SK-N-SH treated with all-trans-retinoic acid at 6 μM for 48 hours (cell line): ENCODE measurements at regions not wholly inside any gene's neighbourhood (a gene's known extent, or its start where the extent isn't known, plus 50 kb on each side); places are given as distances from the start of the nearest gene placed in this dataset.

Experiments used
- ATAC-seq: fragments of 200-7000 bp; cut with Tn5 transposase; 3 replicates; pipeline ENCODE4 v1.9.1; 2020; ENCODE audit warnings: mild to moderate bottlenecking, moderate library complexity
- BACH2 ChIP-seq: fragments of 250-450 bp; sonication (Bioruptor Pico); IDR thresholded peaks from 2 replicates; pipeline ENCODE4 v1.9.0; 2021; ENCODE audit warnings: mild to moderate bottlenecking, borderline replicate concordance
- ISL1 ChIP-seq: fragments of 250-450 bp; sonication (Bioruptor Pico); IDR thresholded peaks from 2 replicates; pipeline ENCODE4 v2.1.2; 2022; ENCODE audit warnings: mild to moderate bottlenecking, moderate library complexity
- OSR1 ChIP-seq: fragments of 250-450 bp; sonication (Bioruptor Pico); IDR thresholded peaks from 2 replicates; pipeline ENCODE4 v1.8.0; 2022; ENCODE audit warnings: moderate library complexity, mild to moderate bottlenecking, inconsistent platforms
- PPARA ChIP-seq: fragments of 250-450 bp; sonication (Bioruptor Pico); IDR thresholded peaks from 2 replicates; pipeline ENCODE4 v1.5.0; 2020; ENCODE audit warnings: mild to moderate bottlenecking, borderline replicate concordance
- SNAI2 ChIP-seq: fragments of 250-450 bp; sonication (Bioruptor Pico); IDR thresholded peaks from 2 replicates; pipeline ENCODE4 v1.5.0; 2020; ENCODE audit warnings: mild to moderate bottlenecking, moderate library complexity
- TCF4 ChIP-seq: fragments of 250-450 bp; sonication (Bioruptor Pico); IDR thresholded peaks from 2 replicates; pipeline ENCODE4 v1.8.0; 2021; ENCODE audit warnings: mild to moderate bottlenecking, moderate library complexity, borderline replicate concordance
- ZC3H10 ChIP-seq: fragments of 250-450 bp; sonication (Bioruptor Pico); IDR thresholded peaks from 2 replicates; pipeline ENCODE4 v1.5.1; 2021; ENCODE audit warnings: mild to moderate bottlenecking, moderate library complexity
- ZFP3 ChIP-seq: fragments of 250-450 bp; sonication (Bioruptor Pico); IDR thresholded peaks from 2 replicates; pipeline ENCODE4 v1.5.0; 2020; ENCODE audit warnings: mild to moderate bottlenecking, moderate library complexity
- ZFP30 ChIP-seq: fragments of 450-650 bp; formaldehyde crosslinking; IDR thresholded peaks from 2 replicates; pipeline ENCODE4 v1.5.0; 2022; ENCODE audit warnings: mild to moderate bottlenecking, moderate library complexity
- ZNF565 ChIP-seq: fragments of 450-650 bp; formaldehyde crosslinking; conservative IDR thresholded peaks from 2 replicates; pipeline ENCODE4 v1.5.0; 2020; ENCODE audit warnings: low read depth, mild to moderate bottlenecking, moderate library complexity
- ZNF70 ChIP-seq: fragments of 450-650 bp; formaldehyde crosslinking; IDR thresholded peaks from 2 replicates; pipeline ENCODE4 v1.5.0; 2020; ENCODE audit warnings: mild to moderate bottlenecking, moderate library complexity
- ZNF8 ChIP-seq: fragments of 450-650 bp; formaldehyde crosslinking; IDR thresholded peaks from 2 replicates; pipeline ENCODE4 v1.5.0; 2020; ENCODE audit warnings: mild to moderate bottlenecking, moderate library complexity
- TF ChIP-seq, protein P1 (sequence below): fragments of 250-450 bp; sonication (Bioruptor Pico); IDR thresholded peaks from 2 replicates; pipeline ENCODE4 v1.8.0; 2021; ENCODE audit warnings: low read depth, mild to moderate bottlenecking, moderate library complexity, borderline replicate concordance
- TF ChIP-seq, protein P2 (sequence below): fragments of 250-450 bp; sonication (Bioruptor Pico); IDR thresholded peaks from 2 replicates; pipeline ENCODE4 v1.5.0; 2020; ENCODE audit warnings: mild to moderate bottlenecking, moderate library complexity
- TF ChIP-seq, protein P3 (sequence below): fragments of 250-450 bp; sonication (Bioruptor Pico); IDR thresholded peaks from 2 replicates; pipeline ENCODE4 v1.5.1; 2020; ENCODE audit warnings: low read depth, mild to moderate bottlenecking, moderate library complexity
- TF ChIP-seq, protein P4 (sequence below): fragments of 250-450 bp; sonication (Bioruptor Pico); IDR thresholded peaks from 2 replicates; pipeline ENCODE4 v1.5.1; 2021; ENCODE audit warnings: mild to moderate bottlenecking, moderate library complexity
- TF ChIP-seq, protein P5 (sequence below): fragments of 250-450 bp; sonication (Bioruptor Pico); IDR thresholded peaks from 2 replicates; pipeline ENCODE4 v1.8.0; 2020; ENCODE audit warnings: mild to moderate bottlenecking, moderate library complexity, borderline replicate concordance

DNA sequence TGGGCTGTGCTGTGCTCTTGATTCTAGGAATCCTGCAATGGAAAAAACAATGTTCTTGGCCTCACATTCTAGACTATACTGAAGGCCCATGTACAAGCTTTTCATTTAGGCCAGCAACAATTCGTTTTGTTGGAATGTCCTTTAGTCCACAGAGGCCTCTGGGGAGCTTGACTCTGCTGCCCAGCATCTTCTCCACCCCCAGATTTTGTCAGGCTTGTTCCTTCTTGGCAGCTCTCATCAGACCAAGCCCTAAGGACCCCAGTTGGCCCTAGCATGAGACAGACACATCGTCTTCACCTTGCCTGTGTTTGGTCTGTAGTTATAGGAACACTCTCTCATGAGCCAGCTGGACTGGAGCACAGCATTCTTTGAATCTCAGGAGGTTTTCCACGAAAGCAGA lies 300.1 kb downstream of the VRK1 start:
- TF ChIP-seq PPARA (CRISPR knock-in tag) (no peak), ISL1 (CRISPR knock-in tag) (no peak), SNAI2 (no peak), ZFP3 (no peak), ZNF70 (no peak), BACH2 (no peak), OSR1 (CRISPR knock-in tag) (no peak)
- TF ChIP-seq, protein P1, sequence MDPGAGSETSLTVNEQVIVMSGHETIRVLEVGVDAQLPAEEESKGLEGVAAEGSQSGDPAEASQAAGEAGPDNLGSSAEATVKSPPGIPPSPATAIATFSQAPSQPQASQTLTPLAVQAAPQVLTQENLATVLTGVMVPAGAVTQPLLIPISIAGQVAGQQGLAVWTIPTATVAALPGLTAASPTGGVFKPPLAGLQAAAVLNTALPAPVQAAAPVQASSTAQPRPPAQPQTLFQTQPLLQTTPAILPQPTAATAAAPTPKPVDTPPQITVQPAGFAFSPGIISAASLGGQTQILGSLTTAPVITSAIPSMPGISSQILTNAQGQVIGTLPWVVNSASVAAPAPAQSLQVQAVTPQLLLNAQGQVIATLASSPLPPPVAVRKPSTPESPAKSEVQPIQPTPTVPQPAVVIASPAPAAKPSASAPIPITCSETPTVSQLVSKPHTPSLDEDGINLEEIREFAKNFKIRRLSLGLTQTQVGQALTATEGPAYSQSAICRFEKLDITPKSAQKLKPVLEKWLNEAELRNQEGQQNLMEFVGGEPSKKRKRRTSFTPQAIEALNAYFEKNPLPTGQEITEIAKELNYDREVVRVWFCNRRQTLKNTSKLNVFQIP = no peak
- ATAC-seq = no peak

DNA sequence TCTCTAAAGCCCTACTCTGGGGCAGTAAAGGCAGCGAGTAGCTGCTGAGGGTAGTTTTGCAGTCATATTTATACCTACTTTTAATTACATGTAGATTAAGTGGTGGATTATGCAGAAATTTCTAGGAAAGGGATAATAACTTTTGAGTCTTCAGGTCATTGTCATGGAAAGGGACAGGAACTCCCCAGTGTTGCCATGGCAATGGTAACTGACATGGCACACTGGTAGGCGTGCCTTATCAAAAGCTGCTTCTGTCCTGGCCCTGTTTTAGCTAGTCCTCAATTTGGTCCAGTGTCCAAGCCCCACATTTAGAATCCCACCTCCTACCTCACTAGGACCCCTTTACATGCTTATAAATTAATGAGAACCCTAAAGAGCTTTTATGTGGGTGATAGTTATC lies 303.1 kb downstream of the VRK1 start:
- ATAC-seq = no peak
- TF ChIP-seq, protein P2, sequence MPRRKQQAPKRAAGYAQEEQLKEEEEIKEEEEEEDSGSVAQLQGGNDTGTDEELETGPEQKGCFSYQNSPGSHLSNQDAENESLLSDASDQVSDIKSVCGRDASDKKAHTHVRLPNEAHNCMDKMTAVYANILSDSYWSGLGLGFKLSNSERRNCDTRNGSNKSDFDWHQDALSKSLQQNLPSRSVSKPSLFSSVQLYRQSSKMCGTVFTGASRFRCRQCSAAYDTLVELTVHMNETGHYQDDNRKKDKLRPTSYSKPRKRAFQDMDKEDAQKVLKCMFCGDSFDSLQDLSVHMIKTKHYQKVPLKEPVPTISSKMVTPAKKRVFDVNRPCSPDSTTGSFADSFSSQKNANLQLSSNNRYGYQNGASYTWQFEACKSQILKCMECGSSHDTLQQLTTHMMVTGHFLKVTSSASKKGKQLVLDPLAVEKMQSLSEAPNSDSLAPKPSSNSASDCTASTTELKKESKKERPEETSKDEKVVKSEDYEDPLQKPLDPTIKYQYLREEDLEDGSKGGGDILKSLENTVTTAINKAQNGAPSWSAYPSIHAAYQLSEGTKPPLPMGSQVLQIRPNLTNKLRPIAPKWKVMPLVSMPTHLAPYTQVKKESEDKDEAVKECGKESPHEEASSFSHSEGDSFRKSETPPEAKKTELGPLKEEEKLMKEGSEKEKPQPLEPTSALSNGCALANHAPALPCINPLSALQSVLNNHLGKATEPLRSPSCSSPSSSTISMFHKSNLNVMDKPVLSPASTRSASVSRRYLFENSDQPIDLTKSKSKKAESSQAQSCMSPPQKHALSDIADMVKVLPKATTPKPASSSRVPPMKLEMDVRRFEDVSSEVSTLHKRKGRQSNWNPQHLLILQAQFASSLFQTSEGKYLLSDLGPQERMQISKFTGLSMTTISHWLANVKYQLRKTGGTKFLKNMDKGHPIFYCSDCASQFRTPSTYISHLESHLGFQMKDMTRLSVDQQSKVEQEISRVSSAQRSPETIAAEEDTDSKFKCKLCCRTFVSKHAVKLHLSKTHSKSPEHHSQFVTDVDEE (CRISPR knock-in tag) = no peak
- TF ChIP-seq TCF4 (CRISPR knock-in tag) (no peak), ZFP30 (no peak), ZNF8 (CRISPR knock-in tag) (no peak)

DNA sequence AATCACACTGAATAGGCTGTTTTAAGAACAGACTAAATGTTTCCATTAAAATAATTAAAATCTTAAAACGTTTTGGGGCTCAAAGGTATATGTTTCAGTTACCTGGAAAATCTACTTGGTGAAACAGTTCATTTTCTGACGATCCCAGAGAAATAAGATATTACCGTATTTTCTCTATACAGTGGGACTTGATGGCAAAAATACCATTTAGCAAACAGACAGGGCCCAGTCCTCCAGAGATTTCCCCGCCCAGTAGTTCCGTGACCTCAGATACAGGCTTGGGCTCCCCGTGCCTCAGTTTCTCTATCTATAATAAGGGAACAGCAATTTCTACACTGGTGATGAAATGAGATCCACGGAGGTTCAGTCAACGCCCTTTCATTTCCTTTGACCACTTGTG lies 304.4 kb downstream of the VRK1 start:
- no peak for ATAC-seq
- TF ChIP-seq, protein P1 = no peak
- TF ChIP-seq, protein P3, sequence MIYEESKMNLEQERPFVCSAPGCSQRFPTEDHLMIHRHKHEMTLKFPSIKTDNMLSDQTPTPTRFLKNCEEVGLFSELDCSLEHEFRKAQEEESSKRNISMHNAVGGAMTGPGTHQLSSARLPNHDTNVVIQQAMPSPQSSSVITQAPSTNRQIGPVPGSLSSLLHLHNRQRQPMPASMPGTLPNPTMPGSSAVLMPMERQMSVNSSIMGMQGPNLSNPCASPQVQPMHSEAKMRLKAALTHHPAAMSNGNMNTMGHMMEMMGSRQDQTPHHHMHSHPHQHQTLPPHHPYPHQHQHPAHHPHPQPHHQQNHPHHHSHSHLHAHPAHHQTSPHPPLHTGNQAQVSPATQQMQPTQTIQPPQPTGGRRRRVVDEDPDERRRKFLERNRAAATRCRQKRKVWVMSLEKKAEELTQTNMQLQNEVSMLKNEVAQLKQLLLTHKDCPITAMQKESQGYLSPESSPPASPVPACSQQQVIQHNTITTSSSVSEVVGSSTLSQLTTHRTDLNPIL (CRISPR knock-in tag) = no peak
- no peak for TF ChIP-seq ZFP3
- TF ChIP-seq, protein P2 (CRISPR knock-in tag) = no peak
- TF ChIP-seq ZC3H10 = no peak
- TF ChIP-seq ISL1 (CRISPR knock-in tag) = no peak
- no peak for TF ChIP-seq OSR1 (CRISPR knock-in tag)
- TF ChIP-seq, protein P4, sequence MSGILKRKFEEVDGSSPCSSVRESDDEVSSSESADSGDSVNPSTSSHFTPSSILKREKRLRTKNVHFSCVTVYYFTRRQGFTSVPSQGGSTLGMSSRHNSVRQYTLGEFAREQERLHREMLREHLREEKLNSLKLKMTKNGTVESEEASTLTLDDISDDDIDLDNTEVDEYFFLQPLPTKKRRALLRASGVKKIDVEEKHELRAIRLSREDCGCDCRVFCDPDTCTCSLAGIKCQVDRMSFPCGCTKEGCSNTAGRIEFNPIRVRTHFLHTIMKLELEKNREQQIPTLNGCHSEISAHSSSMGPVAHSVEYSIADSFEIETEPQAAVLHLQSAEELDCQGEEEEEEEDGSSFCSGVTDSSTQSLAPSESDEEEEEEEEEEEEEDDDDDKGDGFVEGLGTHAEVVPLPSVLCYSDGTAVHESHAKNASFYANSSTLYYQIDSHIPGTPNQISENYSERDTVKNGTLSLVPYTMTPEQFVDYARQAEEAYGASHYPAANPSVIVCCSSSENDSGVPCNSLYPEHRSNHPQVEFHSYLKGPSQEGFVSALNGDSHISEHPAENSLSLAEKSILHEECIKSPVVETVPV (CRISPR knock-in tag) = no peak
- TF ChIP-seq, all 23 proteins: peak for 0

DNA sequence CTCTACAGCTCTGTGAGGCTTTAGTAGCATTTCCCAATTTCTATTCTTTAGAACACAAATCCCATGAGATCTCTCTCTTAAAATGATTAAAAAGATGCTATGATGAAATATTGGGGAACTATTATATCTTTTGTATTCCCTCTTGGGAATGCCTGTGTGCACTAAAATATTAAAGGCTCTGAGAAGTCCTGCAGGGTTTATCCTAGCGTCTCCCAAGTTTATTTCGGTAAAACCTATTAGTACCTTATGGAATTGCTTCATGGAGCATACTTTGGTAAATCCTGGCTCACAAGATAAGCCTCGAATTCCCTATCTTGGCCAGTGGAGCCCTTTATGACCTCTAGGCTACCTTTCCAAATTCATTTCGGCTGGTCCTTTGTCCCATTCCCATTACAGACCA lies 306.8 kb downstream of the VRK1 start:
- ATAC-seq = no peak
- TF ChIP-seq, protein P5, sequence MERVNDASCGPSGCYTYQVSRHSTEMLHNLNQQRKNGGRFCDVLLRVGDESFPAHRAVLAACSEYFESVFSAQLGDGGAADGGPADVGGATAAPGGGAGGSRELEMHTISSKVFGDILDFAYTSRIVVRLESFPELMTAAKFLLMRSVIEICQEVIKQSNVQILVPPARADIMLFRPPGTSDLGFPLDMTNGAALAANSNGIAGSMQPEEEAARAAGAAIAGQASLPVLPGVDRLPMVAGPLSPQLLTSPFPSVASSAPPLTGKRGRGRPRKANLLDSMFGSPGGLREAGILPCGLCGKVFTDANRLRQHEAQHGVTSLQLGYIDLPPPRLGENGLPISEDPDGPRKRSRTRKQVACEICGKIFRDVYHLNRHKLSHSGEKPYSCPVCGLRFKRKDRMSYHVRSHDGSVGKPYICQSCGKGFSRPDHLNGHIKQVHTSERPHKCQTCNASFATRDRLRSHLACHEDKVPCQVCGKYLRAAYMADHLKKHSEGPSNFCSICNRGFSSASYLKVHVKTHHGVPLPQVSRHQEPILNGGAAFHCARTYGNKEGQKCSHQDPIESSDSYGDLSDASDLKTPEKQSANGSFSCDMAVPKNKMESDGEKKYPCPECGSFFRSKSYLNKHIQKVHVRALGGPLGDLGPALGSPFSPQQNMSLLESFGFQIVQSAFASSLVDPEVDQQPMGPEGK (CRISPR knock-in tag) = no peak
- no peak for TF ChIP-seq ZNF565
- TF ChIP-seq, protein P3 (CRISPR knock-in tag) = no peak
- TF ChIP-seq, protein P2 (CRISPR knock-in tag) = no peak
